ENCODE measurements at regions not wholly inside any gene's neighbourhood (a gene's known extent, or its start where the extent isn't known, plus 50 kb on each side); places are given as distances from the start of the nearest gene placed in this dataset.

GRCh38 chr5:106508894-106509293 is 1161.8 kb downstream of the EFNA5 start:
- DNase-seq (ENCODE audit: low read depth, low spot score) (no peak), FAIRE-seq (no peak)
- H2AFZ ChIP-seq (ENCODE audit: control insufficient read depth, low read length) = no peak overlapping the region
- no peak overlapping the region for H3K4me2 ChIP-seq (ENCODE audit: control insufficient read depth, extremely low read depth, insufficient read depth, low read depth, low read length)
- H3K4me3 ChIP-seq (ENCODE audit: control insufficient read depth in 2 of 3, extremely low read depth in 1 of 3, insufficient read depth in 2 of 3, low read depth in 1 of 3, low read length in 3 of 3) = no peak overlapping the region
- H3K4me1 ChIP-seq (ENCODE audit: control insufficient read depth, extremely low read depth, insufficient read depth, low read length) = no peaks in the 10 kb centered on the region
- H3K79me2 ChIP-seq (ENCODE audit: control insufficient read depth, insufficient read depth, low read length) = no peaks in the 10 kb centered on the region
- no peak overlapping the region for H3K9ac ChIP-seq (ENCODE audit: control insufficient read depth, extremely low read depth, insufficient read depth, low read length)
- no peaks in the 10 kb centered on the region for H3K36me3 ChIP-seq (ENCODE audit: control insufficient read depth in 2 of 2, extremely low read depth in 1 of 2, insufficient read depth in 2 of 2, low read length in 2 of 2)
- dilution Hi-C loops (cut with MboI; ENCODE audit: extremely low pct_ligation_motif_present, low sequenced_read_pairs) = no loop called here
- TF ChIP-seq EZH2 (IDR thresholded peaks at IDR 0.05; ENCODE audit: low read length) = no peak
- TF ChIP-seq, protein P1, sequence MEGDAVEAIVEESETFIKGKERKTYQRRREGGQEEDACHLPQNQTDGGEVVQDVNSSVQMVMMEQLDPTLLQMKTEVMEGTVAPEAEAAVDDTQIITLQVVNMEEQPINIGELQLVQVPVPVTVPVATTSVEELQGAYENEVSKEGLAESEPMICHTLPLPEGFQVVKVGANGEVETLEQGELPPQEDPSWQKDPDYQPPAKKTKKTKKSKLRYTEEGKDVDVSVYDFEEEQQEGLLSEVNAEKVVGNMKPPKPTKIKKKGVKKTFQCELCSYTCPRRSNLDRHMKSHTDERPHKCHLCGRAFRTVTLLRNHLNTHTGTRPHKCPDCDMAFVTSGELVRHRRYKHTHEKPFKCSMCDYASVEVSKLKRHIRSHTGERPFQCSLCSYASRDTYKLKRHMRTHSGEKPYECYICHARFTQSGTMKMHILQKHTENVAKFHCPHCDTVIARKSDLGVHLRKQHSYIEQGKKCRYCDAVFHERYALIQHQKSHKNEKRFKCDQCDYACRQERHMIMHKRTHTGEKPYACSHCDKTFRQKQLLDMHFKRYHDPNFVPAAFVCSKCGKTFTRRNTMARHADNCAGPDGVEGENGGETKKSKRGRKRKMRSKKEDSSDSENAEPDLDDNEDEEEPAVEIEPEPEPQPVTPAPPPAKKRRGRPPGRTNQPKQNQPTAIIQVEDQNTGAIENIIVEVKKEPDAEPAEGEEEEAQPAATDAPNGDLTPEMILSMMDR (optimal IDR thresholded peaks at IDR 0.05 in 1 of 3, IDR thresholded peaks at IDR 0.05 in 1 of 3, conservative IDR thresholded peaks at IDR 0.05 in 1 of 3; ENCODE audit: extremely low read depth in 1 of 3, insufficient read depth in 2 of 3, low read length in 3 of 3) = no peak
- no peak overlapping the region for H3K27ac ChIP-seq (ENCODE audit: control insufficient read depth, insufficient read depth, low read length)
- H3K9me3 ChIP-seq (ENCODE audit: control insufficient read depth, low read depth, low read length) = no peaks in the 10 kb centered on the region
- no peaks in the 10 kb centered on the region for H3K9me1 ChIP-seq (ENCODE audit: control insufficient read depth, extremely low read depth, insufficient read depth, low read length)
- no peaks in the 10 kb centered on the region for H4K20me1 ChIP-seq (ENCODE audit: control insufficient read depth, extremely low read depth, insufficient read depth, low read length)
- H3K27me3 ChIP-seq (ENCODE audit: control insufficient read depth, extremely low read depth, insufficient read depth, low read length) = no peaks in the 10 kb centered on the region

DNA sequence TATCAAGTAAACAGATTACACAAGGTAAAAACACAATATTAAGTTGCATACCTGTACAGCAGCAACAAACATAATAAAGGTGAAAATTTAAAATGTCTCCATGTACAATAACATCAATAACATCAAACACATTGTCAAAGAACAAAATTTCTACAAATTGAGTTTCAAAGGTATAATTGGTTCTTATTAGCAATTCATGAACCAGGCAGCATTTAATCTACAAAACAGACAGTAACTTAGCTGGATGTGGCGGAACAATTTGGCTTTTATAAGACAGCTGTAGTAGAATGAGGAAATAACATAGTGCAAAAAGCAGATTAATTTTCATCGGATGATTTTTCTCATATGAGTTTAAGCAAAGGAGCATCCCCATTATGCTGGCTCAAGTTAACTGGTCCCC is 1176.8 kb downstream of the EFNA5 start:
- DNase-seq (ENCODE audit: low read depth, low spot score) (no peak), FAIRE-seq (no peak)
- no peak for TF ChIP-seq EZH2 (IDR thresholded peaks at IDR 0.05; ENCODE audit: low read length)
- TF ChIP-seq, protein P1 (optimal IDR thresholded peaks at IDR 0.05 in 1 of 3, IDR thresholded peaks at IDR 0.05 in 1 of 3, conservative IDR thresholded peaks at IDR 0.05 in 1 of 3; ENCODE audit: extremely low read depth in 1 of 3, insufficient read depth in 2 of 3, low read length in 3 of 3) = no peak
- Histone ChIP-seq H3K36me3 (ENCODE audit: control insufficient read depth in 2 of 2, extremely low read depth in 1 of 2, insufficient read depth in 2 of 2, low read length in 2 of 2) (no peaks in the 10 kb centered on the region), H3K27ac (ENCODE audit: control insufficient read depth, insufficient read depth, low read length) (no peak overlapping the region), H3K79me2 (ENCODE audit: control insufficient read depth, insufficient read depth, low read length) (no peaks in the 10 kb centered on the region), H4K20me1 (ENCODE audit: control insufficient read depth, extremely low read depth, insufficient read depth, low read length) (no peaks in the 10 kb centered on the region), H3K27me3 (ENCODE audit: control insufficient read depth, extremely low read depth, insufficient read depth, low read length) (no peaks in the 10 kb centered on the region), H3K4me3 (ENCODE audit: control insufficient read depth in 2 of 3, extremely low read depth in 1 of 3, insufficient read depth in 2 of 3, low read depth in 1 of 3, low read length in 3 of 3) (no peak overlapping the region), H3K4me2 (ENCODE audit: control insufficient read depth, extremely low read depth, insufficient read depth, low read depth, low read length) (no peak overlapping the region), H3K9ac (ENCODE audit: control insufficient read depth, extremely low read depth, insufficient read depth, low read length) (no peak overlapping the region), H2AFZ (ENCODE audit: control insufficient read depth, low read length) (no peak overlapping the region), H3K9me1 (ENCODE audit: control insufficient read depth, extremely low read depth, insufficient read depth, low read length) (no peaks in the 10 kb centered on the region), H3K4me1 (ENCODE audit: control insufficient read depth, extremely low read depth, insufficient read depth, low read length) (no peaks in the 10 kb centered on the region), H3K9me3 (ENCODE audit: control insufficient read depth, low read depth, low read length) (no peaks in the 10 kb centered on the region)
- dilution Hi-C loops (cut with MboI; ENCODE audit: extremely low pct_ligation_motif_present, low sequenced_read_pairs) = no loop called here
